WTC11 (cell line): ENCODE measurements at regions not wholly inside any gene's neighbourhood (a gene's known extent, or its start where the extent isn't known, plus 50 kb on each side); places are given as distances from the start of the nearest gene placed in this dataset.

Experiments
- ATAC-seq: fragments of 200-7000 bp; cut with Tn5 transposase; 2 replicates; pipeline ENCODE4 v1.10.0; 2021; ENCODE audit warnings: mild to moderate bottlenecking, moderate library complexity
- CTCF ChIA-PET: fragments of 300-600 bp; sonication (Branson Sonifier 250); formaldehyde crosslinking; loops from one replicate; lab custom pipeline; 2021; ENCODE audit warnings: antibody characterized with exemption; lab: Charles Lee
- POLR2A ChIA-PET: fragments of 350-600 bp; sonication (Branson Sonifier 250); formaldehyde crosslinking; loops from one replicate; lab custom pipeline; 2021; ENCODE audit warnings: antibody characterized with exemption; lab: Charles Lee
- DNase-seq: peaks from one replicate; pipeline ENCODE4 v3.0.0; 2021; ENCODE audit warnings: low spot score
- H3K27ac Mint-ChIP-seq: 2 replicates; pipeline ENCODE4 v1.8.0; 2021; ENCODE audit warnings: mixed read lengths
- H3K27me3 Mint-ChIP-seq: 2 replicates; pipeline ENCODE4 v1.8.0; 2021; ENCODE audit warnings: low read depth, mild to moderate bottlenecking, moderate library complexity, mixed read lengths
- H3K36me3 Mint-ChIP-seq: 2 replicates; pipeline ENCODE4 v1.8.0; 2021; ENCODE audit warnings: mixed read lengths
- H3K4me1 Mint-ChIP-seq: 2 replicates; pipeline ENCODE4 v1.8.0; 2022; ENCODE audit warnings: mixed read lengths
- H3K4me3 Mint-ChIP-seq: 2 replicates; pipeline ENCODE4 v1.8.0; 2021; ENCODE audit warnings: mild to moderate bottlenecking, moderate library complexity, mixed read lengths
- H3K9me3 Mint-ChIP-seq: 2 replicates; pipeline ENCODE4 v1.8.0; 2021; ENCODE audit warnings: mixed read lengths
- ARID4B ChIP-seq: sonication (generic); formaldehyde crosslinking; IDR thresholded peaks from 2 replicates; pipeline ENCODE4 v1.8.0; 2023; ENCODE audit warnings: missing genetic modification reagents, mild to moderate bottlenecking, borderline replicate concordance
- E2F4 ChIP-seq: sonication (generic); formaldehyde crosslinking; IDR thresholded peaks from 2 replicates; pipeline ENCODE4 v1.8.1; 2022; ENCODE audit warnings: low read depth, mild to moderate bottlenecking, moderate library complexity, missing genetic modification reagents, borderline replicate concordance
- EMX1 ChIP-seq: fragments of 250-450 bp; sonication (Bioruptor Pico); IDR thresholded peaks from 2 replicates; pipeline ENCODE4 v1.8.0; 2021; ENCODE audit warnings: mild to moderate bottlenecking
- ETV6 ChIP-seq: sonication (generic); formaldehyde crosslinking; IDR thresholded peaks from 2 replicates; pipeline ENCODE4 v1.8.1; 2022; ENCODE audit warnings: mild to moderate bottlenecking, missing genetic modification reagents
- FOXP4 ChIP-seq: sonication (generic); formaldehyde crosslinking; IDR thresholded peaks from 2 replicates; pipeline ENCODE4 v1.8.0; 2022; ENCODE audit warnings: mild to moderate bottlenecking, missing genetic modification reagents
- IRF1 ChIP-seq: sonication (generic); formaldehyde crosslinking; IDR thresholded peaks from 2 replicates; pipeline ENCODE4 v1.8.0; 2023; ENCODE audit warnings: missing genetic modification reagents
- IRF2 ChIP-seq: sonication (generic); formaldehyde crosslinking; IDR thresholded peaks from 2 replicates; pipeline ENCODE4 v1.8.0; 2022; ENCODE audit warnings: low read depth, missing genetic modification reagents, borderline replicate concordance
- MAX ChIP-seq: sonication (generic); formaldehyde crosslinking; IDR thresholded peaks from 2 replicates; pipeline ENCODE4 v1.8.0; 2022; ENCODE audit warnings: mild to moderate bottlenecking, missing genetic modification reagents
- SMAD4 ChIP-seq: sonication (generic); formaldehyde crosslinking; IDR thresholded peaks from 2 replicates; pipeline ENCODE4 v1.8.0; 2022; ENCODE audit warnings: mild to moderate bottlenecking, missing genetic modification reagents
- SP1 ChIP-seq: sonication (generic); formaldehyde crosslinking; conservative IDR thresholded peaks from 2 replicates; pipeline ENCODE4 v1.8.1; 2022; ENCODE audit warnings: missing genetic modification reagents
- TEAD4 ChIP-seq: sonication (generic); formaldehyde crosslinking; IDR thresholded peaks from 2 replicates; pipeline ENCODE4 v1.8.0; 2022; ENCODE audit warnings: mild to moderate bottlenecking, missing genetic modification reagents
- TP53 ChIP-seq: sonication (generic); formaldehyde crosslinking; IDR thresholded peaks from 2 replicates; pipeline ENCODE4 v1.8.1; 2023; ENCODE audit warnings: mild to moderate bottlenecking, missing genetic modification reagents
- USF1 ChIP-seq: sonication (generic); formaldehyde crosslinking; IDR thresholded peaks from 2 replicates; pipeline ENCODE4 v1.8.0; 2022; ENCODE audit warnings: mild to moderate bottlenecking, missing genetic modification reagents
- USF2 ChIP-seq: sonication (generic); formaldehyde crosslinking; IDR thresholded peaks from 2 replicates; pipeline ENCODE4 v1.8.1; 2023; ENCODE audit warnings: mild to moderate bottlenecking, missing genetic modification reagents, moderate library complexity
- ZBTB21 ChIP-seq: sonication (generic); formaldehyde crosslinking; IDR thresholded peaks from 2 replicates; pipeline ENCODE4 v1.8.1; 2023; ENCODE audit warnings: mild to moderate bottlenecking, missing genetic modification reagents, borderline replicate concordance

- ATAC-seq, result no peak
- no peak overlapping the region for H3K4me3 Mint-ChIP-seq
- no peak for TF ChIP-seq USF1 (CRISPR knock-in tag)
- TF ChIP-seq ZBTB21 (CRISPR knock-in tag), result no peak
- TF ChIP-seq, all 79 proteins: peak for 0
- POLR2A ChIA-PET, result no interaction called here
- no peaks in the 10 kb centered on the region; the same call in 1 of the 2 replicates for H3K27me3 Mint-ChIP-seq
- no peak overlapping the region for H3K27ac Mint-ChIP-seq
- no peak for DNase-seq
- peaks cover 9% of the 10 kb centered on the region for H3K4me1 Mint-ChIP-seq
- CTCF ChIA-PET, result no interaction called here
- H3K36me3 Mint-ChIP-seq, result peaks cover 18% of the 10 kb centered on the region
- H3K9me3 Mint-ChIP-seq, result peaks cover 23% of the 10 kb centered on the region
These were observed 271.9 kb upstream of the ST8SIA4 start for GRCh38 chr5:101174981-101175380.

GRCh38 chr5:101163088-101163487, 260.0 kb upstream of the ST8SIA4 start:
- TF ChIP-seq IRF2 (CRISPR knock-in tag) (no peak), FOXP4 (no peak), EMX1 (CRISPR knock-in tag) (no peak), TP53 (no peak), ZBTB21 (CRISPR knock-in tag) (no peak), SMAD4 (CRISPR knock-in tag) (no peak)
- H3K9me3 Mint-ChIP-seq, result peaks cover 16% of the 10 kb centered on the region
- H3K36me3 Mint-ChIP-seq, result no peaks in the 10 kb centered on the region
- no peak for DNase-seq
- no peaks in the 10 kb centered on the region for H3K27me3 Mint-ChIP-seq
- ChIA-PET POLR2A (no interaction called here), CTCF (no interaction called here)
- ATAC-seq, result peak; percentile 47
- H3K4me3 Mint-ChIP-seq, result no peak overlapping the region
- H3K27ac Mint-ChIP-seq, result no peak overlapping the region
- H3K4me1 Mint-ChIP-seq, result 0 out of 2 replicates have a peak, but pooled peaks cover 7% of the 10 kb centered on the region

- TF ChIP-seq SMAD4 (CRISPR knock-in tag) (no peak), MAX (CRISPR knock-in tag) (no peak), USF2 (CRISPR knock-in tag) (no peak), IRF1 (CRISPR knock-in tag) (no peak), ETV6 (CRISPR knock-in tag) (no peak), SP1 (CRISPR knock-in tag) (no peak), ARID4B (CRISPR knock-in tag) (no peak), TEAD4 (no peak), E2F4 (CRISPR knock-in tag) (no peak)
- POLR2A ChIA-PET, result no interaction called here
- H3K4me1 Mint-ChIP-seq, result 0 out of 2 replicates have a peak, but pooled peaks cover 7% of the 10 kb centered on the region
- H3K27me3 Mint-ChIP-seq, result no peaks in the 10 kb centered on the region
- H3K9me3 Mint-ChIP-seq, result peaks cover 25% of the 10 kb centered on the region
- no peak for ATAC-seq
- no peak overlapping the region for H3K4me3 Mint-ChIP-seq
- DNase-seq, result no peak
- CTCF ChIA-PET, result no interaction called here
- H3K36me3 Mint-ChIP-seq, result peaks cover 6% of the 10 kb centered on the region; the same call in 1 of the 2 replicates
- no peak overlapping the region for H3K27ac Mint-ChIP-seq
These were observed 256.9 kb upstream of the ST8SIA4 start for GRCh38 chr5:101160002-101160401.
